ENCODE measurements at regions not wholly inside any gene's neighbourhood (a gene's known extent, or its start where the extent isn't known, plus 50 kb on each side); places are given as distances from the start of the nearest gene placed in this dataset.
"Not testable (repeated sequence)": the region's sequence is repeated elsewhere in the genome, so short reads cannot be mapped to it uniquely, and the experiment has no call there.

DNA sequence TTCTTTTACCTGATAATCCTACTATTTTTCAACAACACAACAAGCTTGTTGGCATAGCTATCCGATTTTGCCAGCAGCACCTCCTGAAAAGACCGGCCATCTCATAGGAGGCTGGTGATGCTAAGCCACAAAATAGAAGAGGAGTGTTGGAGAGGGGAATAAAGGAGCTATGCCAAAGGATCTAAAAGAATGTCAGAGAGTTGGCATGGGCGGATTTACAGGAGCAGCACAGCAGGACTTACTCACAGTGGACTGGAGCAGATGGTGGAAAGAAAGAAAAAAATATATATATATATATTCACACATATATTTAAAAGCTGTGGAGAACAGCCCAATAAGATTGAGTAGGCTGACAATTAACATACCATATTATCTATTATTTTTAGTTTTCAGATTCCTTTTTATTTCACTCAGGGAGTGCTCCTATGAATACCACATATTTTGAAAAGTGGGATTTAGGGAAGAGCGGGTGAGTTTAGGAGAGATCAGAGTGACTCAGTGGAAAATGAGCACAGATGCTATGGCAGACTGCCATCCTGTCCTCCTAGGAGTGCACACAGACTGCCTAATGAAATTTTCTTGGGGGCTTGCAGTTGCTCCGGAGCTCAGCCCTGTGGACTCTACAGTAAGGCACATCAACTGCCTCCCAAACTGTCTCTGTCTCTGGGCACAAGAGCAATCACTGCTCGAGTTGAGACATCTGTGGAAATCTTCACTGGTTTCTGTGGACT, 394.4 kb upstream of the CHRM3 start:
- DNase-seq = no peak

DNA sequence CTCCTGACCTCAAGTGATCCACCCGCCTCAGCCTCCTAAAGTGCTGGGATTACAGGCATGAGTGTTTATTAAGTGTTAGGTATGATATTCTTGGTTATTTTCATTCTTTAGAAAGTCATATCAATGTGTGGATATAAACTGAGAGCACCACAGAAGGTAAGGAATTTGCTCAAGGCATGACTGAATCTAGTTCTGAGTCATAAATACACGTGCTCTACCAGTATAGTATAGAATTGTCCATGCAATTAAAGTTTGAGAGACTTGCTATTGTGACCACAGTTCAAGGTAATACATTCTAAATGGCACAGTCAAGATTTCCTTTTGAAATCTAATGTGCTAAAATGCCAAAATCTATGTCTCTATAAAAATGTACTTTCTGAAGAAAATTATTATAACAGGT, 401.1 kb upstream of the CHRM3 start:
- DNase-seq = no peak

DNA sequence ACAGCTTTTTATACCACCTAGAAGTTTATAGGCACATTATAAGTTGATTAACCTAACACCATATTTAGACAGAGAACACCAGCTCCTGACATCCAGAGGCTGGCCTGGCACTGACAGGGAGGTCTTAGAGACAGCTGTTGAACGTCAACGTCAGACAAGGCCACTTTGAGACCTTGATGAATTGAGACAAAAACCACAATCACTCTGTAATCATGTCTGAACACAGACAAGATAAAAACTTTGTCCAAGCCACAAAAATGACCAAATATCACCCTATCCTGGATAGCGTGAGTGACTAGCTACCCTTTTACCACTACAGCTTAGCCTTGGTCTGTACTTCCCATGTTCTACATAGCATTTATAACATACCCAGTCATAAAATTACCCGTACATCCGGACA, 403.6 kb upstream of the CHRM3 start:
- DNase-seq = no peak

DNA sequence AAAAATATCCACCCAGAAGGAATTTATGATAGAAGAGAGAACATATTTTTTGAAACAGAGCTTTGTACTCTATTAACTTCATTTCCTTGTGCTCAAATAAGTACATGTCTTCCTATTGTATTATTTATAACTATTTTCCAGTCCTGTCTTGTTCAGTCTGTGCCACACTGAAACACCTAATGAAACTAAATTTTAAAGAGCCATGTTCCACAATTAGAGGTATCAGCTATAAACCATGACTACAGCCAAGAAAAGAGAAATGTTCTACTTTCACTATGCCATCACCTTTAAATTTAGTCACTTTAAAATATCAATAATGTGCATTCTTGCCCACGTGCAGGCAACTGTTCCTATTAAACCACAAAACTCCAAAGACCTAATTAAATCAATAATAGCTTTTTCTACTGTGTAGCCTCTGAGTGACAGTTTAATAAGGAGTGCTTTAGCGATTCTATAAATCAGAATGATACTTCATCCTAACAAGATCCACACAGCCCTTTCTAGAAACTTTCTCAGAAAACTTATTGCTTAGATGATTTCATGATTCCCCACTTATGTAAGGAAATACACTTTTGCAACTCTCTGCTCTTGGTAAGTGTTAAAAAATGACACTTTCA, 404.9 kb upstream of the CHRM3 start:
- DNase-seq = no peak

DNA sequence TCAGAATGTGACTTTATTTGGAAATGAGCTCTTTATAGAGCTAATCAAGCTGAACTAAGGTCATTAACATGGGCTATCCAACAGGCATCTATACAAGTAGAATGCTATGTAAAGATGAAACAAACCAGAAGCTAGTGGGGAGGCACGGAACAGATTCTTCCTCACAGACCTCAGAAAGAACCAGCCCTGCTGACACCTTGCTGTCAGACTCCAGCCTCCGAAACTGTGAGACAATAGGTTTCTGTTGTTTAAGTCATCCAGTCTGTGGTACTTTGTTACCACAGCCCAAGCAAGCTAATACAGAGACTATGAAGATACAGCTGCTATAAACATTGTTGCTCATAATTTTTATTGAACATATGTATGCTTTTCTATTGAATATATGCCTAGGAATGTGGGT, 406.3 kb upstream of the CHRM3 start:
- no peak for DNase-seq

DNA sequence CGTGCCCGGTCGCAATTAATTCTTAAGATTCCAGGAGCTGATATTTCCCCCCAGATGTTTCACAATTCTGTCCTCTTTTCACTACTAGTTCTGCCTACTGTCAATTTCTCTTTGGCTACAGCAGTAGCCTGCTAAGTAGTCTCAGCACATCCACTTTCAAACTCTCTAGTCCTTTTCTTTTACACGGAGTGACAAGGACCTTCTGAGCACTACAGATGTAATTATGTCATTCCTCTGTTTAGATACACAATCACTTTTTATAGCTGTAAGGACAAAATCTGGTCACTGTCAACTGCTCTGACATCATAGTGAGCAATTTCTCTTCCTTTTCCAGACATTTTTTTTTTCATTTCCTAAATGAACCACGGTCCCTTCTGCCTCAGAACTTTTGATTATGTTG, 421.7 kb upstream of the CHRM3 start:
- DNase-seq = no peak

DNA sequence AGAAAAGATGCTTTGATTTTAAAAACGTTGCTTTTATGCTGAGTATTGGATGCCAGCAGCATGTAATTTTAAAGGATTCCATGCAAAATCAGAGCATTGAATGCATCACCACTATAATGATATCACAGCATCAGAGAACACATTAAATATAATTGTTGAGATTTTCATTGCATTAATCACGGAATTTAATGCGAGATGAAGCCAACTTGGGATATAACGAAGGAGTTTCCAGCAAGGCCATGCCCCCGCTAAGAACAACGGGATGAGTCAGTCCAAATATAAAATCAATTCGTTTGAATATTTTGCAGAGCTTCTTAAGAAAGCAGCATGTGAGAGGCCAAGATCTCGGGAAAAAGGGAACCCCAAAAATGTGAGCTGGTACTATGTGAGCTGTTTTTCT, 423.4 kb upstream of the CHRM3 start:
- DNase-seq = no peak

DNA sequence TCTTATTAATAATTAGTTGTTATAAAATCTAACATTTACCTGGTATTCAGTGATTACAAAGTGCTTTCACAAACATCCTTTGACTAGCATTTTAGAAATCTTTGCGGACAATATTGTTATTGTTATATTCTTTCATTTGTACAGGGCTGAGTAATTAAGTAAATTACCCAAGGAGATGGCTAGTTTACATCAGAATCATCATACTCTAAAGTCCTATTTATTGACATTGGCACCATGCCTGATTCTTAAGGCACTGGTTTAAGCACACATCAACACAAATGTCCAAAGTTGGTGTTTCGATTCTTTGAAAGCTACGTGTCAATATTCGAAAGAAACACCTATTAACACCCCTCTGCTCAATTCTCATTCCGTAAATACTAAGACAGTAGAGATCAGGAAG, 424.6 kb upstream of the CHRM3 start:
- DNase-seq = no peak

DNA sequence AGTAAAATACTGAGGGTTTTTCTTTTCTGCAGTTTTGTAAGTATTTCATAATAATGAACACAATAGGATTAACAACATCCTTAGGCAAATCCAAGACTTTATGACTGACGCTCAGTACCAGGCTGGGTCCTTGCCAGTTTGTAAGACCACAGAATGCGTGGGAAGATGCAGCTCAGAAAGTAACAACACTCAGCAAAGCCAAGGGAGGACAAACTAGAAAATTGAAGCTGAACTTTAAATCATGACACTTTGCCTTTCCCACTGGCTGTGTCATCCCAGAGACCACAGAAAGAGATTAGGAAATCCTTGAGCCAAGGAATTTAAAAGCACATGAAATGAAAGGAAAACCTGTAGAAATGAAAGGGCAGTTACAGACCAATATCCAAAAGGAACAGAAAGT, 426.3 kb upstream of the CHRM3 start:
- DNase-seq = no peak

DNA sequence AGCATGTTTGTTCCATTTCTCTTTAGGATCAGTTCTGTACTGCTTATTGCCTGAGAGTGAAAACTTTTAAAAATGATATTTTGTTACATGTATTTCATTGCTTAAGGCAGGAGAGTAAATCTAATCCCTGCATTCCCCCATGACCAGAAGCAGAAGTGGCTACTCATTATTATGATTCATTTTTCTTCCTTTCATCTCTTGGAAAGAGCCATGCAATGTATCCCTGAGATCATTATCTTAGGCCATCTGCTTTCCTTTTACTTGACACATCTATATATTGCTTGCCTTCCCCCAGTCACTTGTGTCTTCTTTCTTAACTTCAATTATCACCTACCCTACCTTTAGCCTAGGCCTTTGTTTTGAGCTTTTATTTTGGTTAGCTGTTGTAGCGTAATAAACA, 430.4 kb upstream of the CHRM3 start:
- DNase-seq = no peak

DNA sequence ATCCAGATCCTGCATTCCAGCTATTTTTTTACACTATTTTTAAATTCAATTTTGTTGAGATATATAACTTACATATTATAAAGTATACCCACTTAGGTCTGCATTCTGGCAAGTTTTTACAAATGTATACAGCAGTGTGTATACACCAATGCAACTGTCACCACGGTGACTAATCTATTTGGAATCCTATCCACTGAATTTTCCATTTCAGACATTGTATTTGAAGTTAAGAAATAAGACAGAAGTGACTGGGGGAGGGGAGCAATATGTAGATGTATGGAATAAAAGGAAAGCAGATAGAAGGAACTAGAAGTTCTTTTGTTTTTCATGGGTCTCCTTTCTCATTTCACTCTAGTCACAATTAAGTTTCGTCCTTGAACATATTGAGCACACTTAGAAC, 431.5 kb upstream of the CHRM3 start:
- DNase-seq = no peak

DNA sequence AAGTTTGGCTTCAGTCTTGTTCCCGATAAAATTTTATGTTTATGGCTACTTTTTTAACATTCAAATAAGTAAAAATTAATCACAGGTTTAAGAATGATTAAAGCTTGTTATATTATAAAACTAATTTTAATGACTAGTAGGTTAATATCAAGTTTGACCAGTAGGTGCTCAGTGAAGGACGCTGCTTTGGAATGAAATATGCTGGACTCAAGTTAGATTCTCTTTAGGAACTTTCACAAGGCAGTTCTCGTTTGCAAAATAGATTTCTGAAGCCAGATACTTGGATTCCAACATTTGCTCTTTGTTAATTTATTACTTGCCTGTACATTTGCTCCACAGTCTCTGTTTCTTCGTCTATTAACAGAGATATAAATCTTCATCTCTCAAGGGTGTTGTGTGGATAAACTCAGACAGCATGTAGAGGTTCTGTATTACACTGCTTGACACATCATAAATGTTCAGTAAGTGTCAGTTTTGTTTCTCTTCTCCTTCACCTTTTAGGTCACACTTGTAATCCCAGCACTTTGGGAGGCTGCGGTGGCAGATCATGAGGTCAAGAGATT, 432.8 kb upstream of the CHRM3 start:
- DNase-seq = no peak

DNA sequence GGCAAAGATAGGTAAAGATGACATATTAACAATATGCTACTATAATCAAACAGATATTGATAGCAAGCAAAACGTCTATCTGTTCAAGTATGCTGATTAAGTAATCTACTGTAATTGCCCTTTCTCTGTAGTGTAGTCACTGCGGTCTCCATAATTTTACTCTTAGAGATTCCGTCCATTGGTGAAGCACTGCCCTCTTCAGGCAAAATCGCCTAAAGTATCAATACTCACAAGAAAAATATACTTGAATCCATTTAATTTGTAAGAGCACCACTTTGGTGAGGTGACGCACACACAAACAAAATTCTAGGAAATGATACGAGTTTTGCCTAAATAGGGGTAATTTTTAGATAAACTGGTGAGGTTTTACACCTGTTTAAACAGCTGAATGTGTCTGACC, 434.6 kb upstream of the CHRM3 start:
- DNase-seq = no peak

DNA sequence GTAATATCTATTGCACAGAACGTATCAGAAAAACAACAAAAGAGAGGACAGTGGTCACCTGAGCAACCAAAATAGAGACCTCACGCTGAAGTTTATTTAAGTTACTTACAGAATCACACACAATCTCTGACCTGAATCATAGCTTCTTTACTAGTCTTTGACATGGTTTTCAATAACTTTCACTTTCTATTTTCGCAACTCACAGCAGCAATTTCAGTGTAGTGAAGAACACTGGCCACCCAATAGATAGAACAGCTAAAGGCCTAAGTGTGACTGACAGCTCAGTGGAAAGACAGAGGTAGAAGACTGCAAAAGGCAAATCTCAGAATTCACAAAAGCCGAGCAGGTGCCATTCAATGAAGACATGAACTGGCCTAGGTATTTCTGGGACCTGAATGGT, 435.6 kb upstream of the CHRM3 start:
- DNase-seq = no peak

DNA sequence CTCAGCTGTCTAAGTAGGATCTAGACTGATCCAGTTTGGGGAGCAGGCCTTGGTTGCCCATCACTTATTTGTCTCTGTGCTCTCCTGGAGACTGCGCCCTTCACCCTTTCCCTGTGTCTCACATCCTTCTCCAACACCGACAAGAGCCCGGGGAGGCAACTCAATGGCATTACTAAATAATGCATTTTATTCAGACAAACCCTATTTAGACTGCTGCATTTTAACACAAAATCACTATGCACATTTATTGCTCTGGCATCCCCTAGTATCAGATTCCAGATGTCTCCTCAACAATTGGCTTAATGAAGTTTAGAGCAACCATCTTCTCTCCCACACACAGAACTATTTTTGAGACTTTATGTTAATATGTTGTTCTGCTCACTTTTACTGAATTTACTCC, 436.4 kb upstream of the CHRM3 start:
- no peak for DNase-seq

DNA sequence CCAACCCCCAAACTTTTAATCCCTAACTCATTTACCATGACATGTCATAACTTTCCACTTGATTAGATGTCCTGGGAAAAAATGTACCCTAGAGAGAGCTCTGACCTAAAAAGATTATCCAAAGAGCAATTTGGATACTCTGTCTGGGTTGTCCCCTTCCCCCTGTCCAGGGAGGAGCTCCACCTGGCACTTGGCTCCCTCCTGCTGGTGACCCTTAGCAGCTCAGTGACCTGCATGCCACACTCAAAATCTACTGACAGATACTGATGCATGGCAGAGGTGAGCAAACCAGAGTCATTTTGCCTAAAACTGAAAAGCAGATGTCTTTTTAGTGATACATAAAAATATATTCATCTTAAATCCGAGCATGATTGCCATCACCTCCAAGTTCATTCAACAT, 442.3 kb upstream of the CHRM3 start:
- DNase-seq = no peak

DNA sequence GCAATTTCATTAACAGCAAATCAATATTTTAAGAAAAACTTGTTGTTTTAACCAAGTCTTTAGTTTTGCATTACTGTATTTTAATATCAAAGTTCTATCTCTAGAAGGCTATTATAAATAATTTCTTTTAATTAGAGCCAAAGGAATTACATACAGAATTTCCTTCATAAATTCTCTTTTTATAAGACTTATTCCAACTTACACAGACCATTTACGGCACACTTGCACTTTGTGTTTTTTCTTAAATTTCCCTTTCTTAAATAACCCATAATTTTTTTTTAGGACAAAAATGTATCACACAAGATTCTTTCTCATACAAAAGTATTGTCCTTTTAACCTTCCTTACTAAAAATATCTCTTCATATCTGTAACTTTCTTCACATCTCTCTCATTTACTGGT, 458.5 kb upstream of the CHRM3 start:
- DNase-seq = no peak

DNA sequence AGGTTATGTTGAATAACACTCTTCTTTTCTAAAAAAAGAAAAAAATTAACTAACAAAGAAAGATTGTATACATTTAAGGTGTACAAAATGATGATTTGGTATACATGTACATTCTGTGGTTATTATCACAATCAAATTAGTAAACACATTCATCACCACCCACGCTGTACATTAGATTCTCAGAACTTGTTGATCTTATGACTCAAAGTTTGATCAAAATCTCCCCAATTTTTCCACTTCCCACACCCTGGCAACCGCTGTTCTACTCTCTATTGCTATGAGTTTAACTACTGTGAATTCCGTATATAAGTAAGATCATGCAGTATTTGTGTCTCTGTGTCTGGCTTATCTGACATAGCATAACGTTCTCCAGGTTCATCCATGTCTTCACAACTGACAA, 469.5 kb upstream of the CHRM3 start:
- no peak for DNase-seq

DNA sequence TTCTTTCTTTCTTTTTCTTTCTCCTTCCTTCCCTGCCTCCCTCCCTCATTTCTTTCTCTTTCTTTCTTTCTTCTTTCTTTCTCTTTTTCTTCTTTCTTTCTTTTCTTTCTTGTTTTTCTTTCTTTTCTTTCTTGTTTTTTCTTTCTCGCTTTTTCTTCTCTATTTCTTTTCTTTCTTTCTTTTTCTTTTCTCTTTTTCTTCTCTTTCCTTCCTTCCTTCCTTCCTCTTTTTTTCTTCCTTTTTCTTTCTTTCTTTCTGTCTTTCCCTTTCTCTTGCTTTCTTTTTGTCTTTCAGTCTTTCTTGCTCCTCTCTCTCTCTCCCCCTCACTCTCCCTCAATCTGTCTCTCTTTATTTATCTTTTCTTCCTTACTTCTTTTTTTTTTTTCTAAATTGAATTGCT, 472.0 kb upstream of the CHRM3 start:
- no peak for DNase-seq

DNA sequence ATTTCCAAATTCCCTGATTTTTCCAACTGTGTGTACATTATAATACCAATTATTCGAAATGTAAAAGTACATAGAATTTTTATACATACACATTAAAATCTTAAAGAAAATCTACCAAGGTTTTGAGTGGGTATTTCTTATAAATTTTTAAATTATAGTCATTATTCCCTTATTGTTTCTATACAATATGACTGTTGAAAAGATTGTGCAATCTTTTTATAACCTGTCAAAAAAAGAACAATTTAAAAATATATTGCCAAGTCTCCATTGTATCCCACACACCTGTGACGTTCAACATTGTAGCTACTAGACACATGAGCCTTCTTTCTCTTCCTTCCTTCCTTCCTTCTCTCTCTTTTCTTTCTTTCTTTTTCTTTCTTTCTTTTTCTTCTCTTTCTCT, 473.2 kb upstream of the CHRM3 start:
- no peak for DNase-seq

DNA sequence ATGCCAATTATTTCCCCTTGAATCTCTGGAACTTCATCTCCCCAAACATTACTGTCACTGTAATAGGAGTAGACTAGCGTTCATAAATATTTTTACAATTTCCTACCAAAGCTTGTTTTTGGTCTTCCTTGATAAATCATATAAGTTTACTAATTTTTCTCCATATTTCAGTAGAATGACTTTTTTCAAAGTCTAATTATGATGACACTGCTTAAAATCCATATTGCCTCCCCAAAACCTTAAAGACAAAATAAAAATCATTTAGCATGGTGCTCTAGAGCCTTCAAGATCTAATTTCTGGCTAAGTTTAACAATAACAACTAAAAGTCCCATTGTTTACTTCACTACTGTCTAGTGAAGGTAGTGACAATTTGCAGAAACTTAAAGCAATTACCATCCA, 474.2 kb upstream of the CHRM3 start:
- DNase-seq = no peak

DNA sequence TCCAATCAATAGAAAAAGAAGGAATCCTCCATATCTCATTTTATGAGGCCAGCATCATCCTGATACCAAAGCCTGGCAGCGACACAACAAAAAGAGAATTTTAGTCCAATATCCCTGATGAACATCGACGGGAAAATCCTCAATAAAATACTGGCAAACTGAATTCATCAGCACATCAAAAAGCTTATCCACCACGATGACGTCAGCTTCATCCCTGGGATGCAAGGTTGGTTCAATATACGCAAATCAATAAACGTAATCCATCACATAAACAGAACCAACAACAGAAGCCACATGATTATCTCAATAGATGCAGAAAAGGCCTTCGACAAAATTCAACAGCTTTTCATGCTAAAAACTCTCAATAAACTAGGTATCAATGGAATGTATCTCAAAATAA, 483.6 kb upstream of the CHRM3 start:
- not testable (repeated sequence) for DNase-seq

DNA sequence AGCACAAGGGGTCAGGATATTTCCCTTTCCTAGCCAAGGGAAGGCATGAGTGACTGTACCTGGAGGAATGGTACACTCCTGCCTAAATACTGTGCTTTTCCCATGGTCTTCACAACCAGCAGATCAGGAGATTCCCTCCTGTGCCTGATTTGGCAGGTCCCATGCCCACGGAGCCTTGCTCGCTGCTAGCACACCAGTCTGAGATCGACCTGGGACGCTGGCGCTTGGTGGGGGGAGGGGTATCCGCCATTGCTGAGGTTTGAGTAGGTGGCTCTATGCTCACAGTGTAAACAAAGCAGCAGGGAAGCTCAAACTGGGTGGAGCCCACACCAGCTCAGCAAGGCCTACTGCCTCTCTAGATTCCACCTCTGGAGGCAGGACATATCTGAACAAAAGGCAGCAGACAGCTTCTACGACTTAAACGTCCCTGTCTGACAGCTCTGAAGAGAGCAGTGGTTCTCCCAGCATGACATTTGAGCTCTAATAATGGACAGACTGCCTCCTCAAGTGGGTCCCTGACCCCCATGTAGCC, 486.0 kb upstream of the CHRM3 start:
- DNase-seq = no peak

DNA sequence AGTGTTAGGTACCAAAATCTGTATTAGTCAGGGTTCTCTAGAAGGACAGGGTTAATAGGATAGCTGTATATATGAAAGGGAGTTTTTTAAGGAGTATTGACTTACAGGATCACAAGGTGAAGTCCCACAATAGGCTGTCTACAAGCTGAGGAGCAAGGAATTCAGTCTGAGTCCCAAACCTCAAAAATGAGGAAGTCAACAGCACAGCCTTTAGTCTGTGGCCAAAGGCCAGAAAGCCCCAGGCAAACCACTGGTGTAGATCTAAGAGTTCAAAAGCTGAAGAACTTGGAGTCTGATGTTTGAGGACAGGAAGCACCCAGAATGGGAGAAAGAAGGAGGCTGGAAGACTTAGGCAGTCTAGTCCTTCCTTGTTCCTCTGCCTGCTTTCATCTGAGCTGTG, 487.5 kb upstream of the CHRM3 start:
- DNase-seq = no peak

DNA sequence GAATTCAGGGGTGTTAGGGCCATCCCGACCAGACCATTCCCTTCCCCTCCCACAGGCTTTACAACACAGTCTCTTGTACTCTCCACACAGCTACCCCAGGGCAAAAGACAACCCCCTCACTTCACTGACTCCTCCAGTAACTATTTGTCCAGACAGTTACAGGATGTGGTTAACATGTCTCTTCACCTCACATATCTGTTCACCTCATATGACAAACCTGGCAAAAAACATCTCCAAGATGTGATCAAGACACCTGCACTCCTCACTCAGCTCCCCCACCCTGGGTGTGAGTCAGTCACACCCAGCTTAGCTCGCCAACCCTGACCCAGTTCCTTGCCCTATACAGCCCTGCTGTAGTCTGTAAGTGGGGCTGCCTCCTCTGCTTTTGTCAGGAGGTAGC, 490.5 kb upstream of the CHRM3 start:
- DNase-seq = no peak

Measured in stimulated activated CD4-positive, alpha-beta T cell treated with anti-CD3 and anti-CD28 coated beads, Interleukin-12 subunit alpha, Interleukin-12 subunit beta, amount 100 ng/mL, for 4 hours (primary cell).